Ovary (tissue), 7 donors: ENCODE measurements at regions not wholly inside any gene's neighbourhood (a gene's known extent, or its start where the extent isn't known, plus 50 kb on each side); places are given as distances from the start of the nearest gene placed in this dataset.

Experiments
- DNase-seq, 5 donors: peaks; one replicate each; pipeline ENCODE4 v3.0.0-alpha.2; 2019 to 2020
- H3K27ac ChIP-seq, 2 donors: fragments of 200-600 bp; one replicate each; pipeline versions ENCODE4 v1.5.1 to v1.8.0; 2019 to 2022
- H3K27me3 ChIP-seq: fragments of 200-600 bp; one replicate; pipeline ENCODE4 v1.8.0; 2022
- H3K36me3 ChIP-seq: fragments of 200-600 bp; sonication (generic); one replicate; pipeline ENCODE4 v1.5.1; 2019
- H3K4me1 ChIP-seq: one replicate; pipeline ENCODE4 v1.8.1; 2013; ENCODE audit warnings: mild to moderate bottlenecking, moderate library complexity; ENCODE audit not compliant: insufficient read depth
- H3K4me3 ChIP-seq: fragments of 200-600 bp; sonication (generic); one replicate; pipeline ENCODE4 v1.5.1; 2017
- H3K9me3 ChIP-seq, 2 donors: fragments of 200-600 bp in 1 of 2; sonication (generic) in 1 of 2; one replicate each; pipeline versions ENCODE4 v1.5.1 to v1.8.1; 2013 to 2019; ENCODE audit warnings: mild to moderate bottlenecking in 1 of 2, moderate library complexity in 1 of 2
- EP300 ChIP-seq: sonication (generic); formaldehyde crosslinking; IDR thresholded peaks from one replicate; pipeline ENCODE4 v1.6.1; 2017; ENCODE audit warnings: antibody characterized with exemption
- POLR2A ChIP-seq: fragments of 450-650 bp; IDR thresholded peaks from one replicate; pipeline ENCODE4 v1.6.1; 2017; ENCODE audit warnings: antibody characterized with exemption, mild to moderate bottlenecking, moderate library complexity
- WGBS, 3 donors: extraction: QIAGEN DNeasy Blood & Tissue Kit in 1 of 3; methylation state at CpG; one replicate each; pipeline versions ENCODE4 v1.1.5 to v1.1.7; 2013 to 2017; 5-methylcytosine and 5-hydroxymethylcytosine counted together
- intact Hi-C, 4 donors: fragments of 100-400 bp; cut with DNase I; formaldehyde crosslinking; loops; one replicate each; pipeline versions ENCODE4 v1.11.0 to v1.15.1; 2022 to 2023
- TF ChIP-seq, protein P1 (sequence below), 3 donors: fragments of 450-650 bp in 2 of 3; fragments of 200-600 bp in 1 of 3; IDR thresholded peaks; one replicate each; pipeline versions ENCODE4 v1.5.1 to v1.8.0; 2016 to 2022; ENCODE audit warnings: antibody characterized with exemption in 3 of 3, mild to moderate bottlenecking in 1 of 3
- donor health status: DM: no; HTN: no; CAD: no; lungs with moderate emphysema.
- donor health status: DM: no; HTN: no; CAD: no.
- donor health status: Bipolar disorder and iron deficiency.
- donor health status: DM: no; HTN: no; CAD: no.
- donor health status: DM: yes; HTN: yes; CAD: no.

DNA sequence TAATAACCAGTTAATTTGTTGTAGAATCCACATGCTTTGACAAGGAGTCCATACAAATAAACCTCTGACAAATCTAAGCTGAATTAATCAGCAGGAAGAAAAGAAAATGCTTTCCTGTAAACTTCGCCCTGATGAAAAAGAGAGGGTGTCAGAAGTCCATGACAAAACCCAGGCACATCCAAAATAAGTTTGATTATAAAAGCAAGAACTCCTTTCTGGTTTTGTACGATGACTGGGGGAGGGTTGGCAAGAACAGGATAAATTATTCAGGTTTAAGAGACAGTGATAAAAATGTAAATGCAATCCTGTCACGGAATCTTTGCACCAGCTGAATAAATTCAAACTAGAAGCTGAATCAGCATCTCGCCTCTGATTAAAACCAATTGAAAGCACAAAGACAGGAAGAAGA, 469.2 kb upstream of the TNP1 start:
- peaks cover 10% of the 10 kb centered on the region for H3K4me1 ChIP-seq
- intact Hi-C loops = loop anchor here in 1 of 4 donors (10.0 kb wide), 1 partner anchor 64 kb away; no protein-coding TSS in a partner anchor

DNA sequence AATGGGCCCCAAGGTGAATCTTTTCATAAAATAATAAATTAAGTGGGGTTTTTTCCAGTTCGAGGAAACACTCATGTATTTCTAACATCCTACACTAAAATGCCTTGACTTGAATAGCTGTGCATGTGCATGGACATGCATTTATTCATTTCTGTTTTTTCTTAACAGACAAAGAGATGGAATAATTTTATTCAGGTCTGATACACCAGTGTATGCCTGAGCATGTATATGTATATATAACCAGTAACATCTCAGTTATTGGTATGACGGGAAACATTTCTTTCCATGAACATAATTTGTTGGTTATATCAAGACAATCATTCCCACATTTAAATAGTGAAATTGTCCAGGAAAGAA, 468.7 kb upstream of the TNP1 start:
- no peak overlapping the region for H3K27ac ChIP-seq
- H3K36me3 ChIP-seq = no peaks in the 10 kb centered on the region
- no peak overlapping the region for H3K4me3 ChIP-seq
- no peaks in the 10 kb centered on the region for H3K27me3 ChIP-seq
- WGBS, 3 donors = 77 to 86% (median 86%) methylated on average over 2 of the region's 2 CpGs
- TF ChIP-seq POLR2A (no peak), EP300 (no peak)
- TF ChIP-seq, protein P1, sequence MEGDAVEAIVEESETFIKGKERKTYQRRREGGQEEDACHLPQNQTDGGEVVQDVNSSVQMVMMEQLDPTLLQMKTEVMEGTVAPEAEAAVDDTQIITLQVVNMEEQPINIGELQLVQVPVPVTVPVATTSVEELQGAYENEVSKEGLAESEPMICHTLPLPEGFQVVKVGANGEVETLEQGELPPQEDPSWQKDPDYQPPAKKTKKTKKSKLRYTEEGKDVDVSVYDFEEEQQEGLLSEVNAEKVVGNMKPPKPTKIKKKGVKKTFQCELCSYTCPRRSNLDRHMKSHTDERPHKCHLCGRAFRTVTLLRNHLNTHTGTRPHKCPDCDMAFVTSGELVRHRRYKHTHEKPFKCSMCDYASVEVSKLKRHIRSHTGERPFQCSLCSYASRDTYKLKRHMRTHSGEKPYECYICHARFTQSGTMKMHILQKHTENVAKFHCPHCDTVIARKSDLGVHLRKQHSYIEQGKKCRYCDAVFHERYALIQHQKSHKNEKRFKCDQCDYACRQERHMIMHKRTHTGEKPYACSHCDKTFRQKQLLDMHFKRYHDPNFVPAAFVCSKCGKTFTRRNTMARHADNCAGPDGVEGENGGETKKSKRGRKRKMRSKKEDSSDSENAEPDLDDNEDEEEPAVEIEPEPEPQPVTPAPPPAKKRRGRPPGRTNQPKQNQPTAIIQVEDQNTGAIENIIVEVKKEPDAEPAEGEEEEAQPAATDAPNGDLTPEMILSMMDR (IDR thresholded peaks at IDR 0.05) = no peak
- H3K4me1 ChIP-seq = peaks cover 10% of the 10 kb centered on the region
- intact Hi-C loops = loop anchor here in 1 of 4 donors (10.0 kb wide), 1 partner anchor 64 kb away; no protein-coding TSS in a partner anchor
- H3K9me3 ChIP-seq = no peaks in the 10 kb centered on the region
- no peak for DNase-seq

More for the DNA sequence above, 469.2 kb upstream of the TNP1 start:
- Histone ChIP-seq H3K36me3 (no peaks in the 10 kb centered on the region), H3K27ac (no peak overlapping the region), H3K27me3 (no peaks in the 10 kb centered on the region), H3K9me3 (no peaks in the 10 kb centered on the region), H3K4me3 (no peak overlapping the region)
- 26 to 31% (median 27%) methylated on average over 4 of the region's 4 CpGs for WGBS, 3 donors
- no peak for DNase-seq
- no peak for TF ChIP-seq POLR2A

DNA sequence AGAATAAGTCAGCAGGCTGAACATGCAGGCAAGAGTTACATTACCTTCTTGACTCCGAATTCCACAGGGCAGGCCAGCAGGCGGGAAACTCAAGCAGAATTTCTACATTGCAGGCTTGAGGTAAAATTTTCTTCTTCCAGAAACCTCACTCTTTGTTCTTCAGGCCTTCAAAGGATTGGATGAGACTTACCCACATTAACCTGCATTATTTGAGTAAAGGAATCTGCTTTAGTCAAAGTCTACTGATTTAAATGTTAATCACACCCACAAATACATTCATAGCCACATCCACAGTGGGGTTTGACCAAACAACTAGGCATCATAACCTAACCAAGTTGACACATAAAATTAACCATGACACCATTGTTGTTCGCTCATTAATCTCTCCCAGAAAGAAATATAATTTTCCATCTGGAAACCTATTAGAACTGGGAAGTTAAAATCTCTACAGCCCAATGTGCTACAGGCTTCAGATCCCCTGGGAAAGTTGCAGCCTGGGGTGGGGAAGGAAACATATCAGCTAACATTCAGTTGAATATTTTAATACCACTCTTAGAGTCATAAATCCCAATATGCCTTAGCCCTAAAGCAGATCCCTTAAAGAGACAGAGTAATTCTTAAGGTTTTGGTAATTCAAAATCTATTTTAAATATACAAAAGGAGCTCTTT, 468.2 kb upstream of the TNP1 start:
- intact Hi-C loops = loop anchor here in 1 of 4 donors (10.0 kb wide), 1 partner anchor 63 kb away; no protein-coding TSS in a partner anchor
- Histone ChIP-seq H3K4me1 (peaks cover 10% of the 10 kb centered on the region), H3K27me3 (no peaks in the 10 kb centered on the region), H3K27ac (no peak overlapping the region), H3K4me3 (no peak overlapping the region), H3K36me3 (no peaks in the 10 kb centered on the region), H3K9me3 (no peaks in the 10 kb centered on the region)
- DNase-seq = no peak
- no peak for TF ChIP-seq EP300
- no peak for TF ChIP-seq POLR2A
- TF ChIP-seq, protein P1 (IDR thresholded peaks at IDR 0.05) = no peak
- WGBS, 3 donors = 90 to 96% (median 90%) methylated on average over 3 of the region's 3 CpGs

DNA sequence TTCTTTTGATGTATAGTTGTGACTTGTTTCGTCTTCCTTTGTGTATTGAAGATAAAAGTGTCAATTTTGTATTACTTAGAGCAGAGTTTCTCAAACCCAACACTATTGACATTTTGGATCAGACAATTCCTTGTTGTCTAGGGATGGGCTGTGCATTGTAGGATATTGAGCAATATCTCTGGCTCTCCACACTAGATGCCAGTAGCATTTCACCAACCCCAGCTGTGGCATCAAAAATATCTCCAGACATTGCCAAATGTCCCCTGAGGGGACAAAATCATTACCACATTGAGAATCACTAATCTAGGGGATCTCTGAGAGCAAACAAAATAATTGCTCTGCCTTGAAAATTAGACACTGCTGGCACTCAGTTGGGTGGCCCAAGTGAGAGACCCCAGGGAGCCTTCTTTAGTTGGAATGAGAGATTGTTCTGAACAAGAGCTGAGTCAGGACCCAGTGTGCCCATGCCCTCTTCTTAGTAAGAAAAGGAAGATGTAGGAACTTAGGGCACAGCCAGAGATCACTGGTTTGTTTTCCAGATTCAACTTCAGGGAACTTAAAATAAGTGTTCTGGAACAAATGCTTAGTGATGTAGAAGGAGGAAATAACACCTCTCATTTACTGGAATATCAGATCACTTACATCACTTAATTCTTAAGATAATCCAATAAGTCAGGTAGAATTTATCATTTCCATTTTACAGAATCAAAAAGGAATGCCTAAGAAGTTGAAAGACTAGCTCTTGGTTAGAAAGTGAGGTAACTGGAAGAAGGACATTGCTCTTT, 466.6 kb upstream of the TNP1 start:
- Histone ChIP-seq H3K27ac (no peak overlapping the region), H3K36me3 (no peaks in the 10 kb centered on the region), H3K4me1 (peaks cover 4% of the 10 kb centered on the region), H3K4me3 (no peak overlapping the region), H3K27me3 (no peaks in the 10 kb centered on the region), H3K9me3 (no peaks in the 10 kb centered on the region)
- DNase-seq = no peak
- 92 to 96% (median 96%) methylated on average over 1 of the region's 1 CpG for WGBS, 3 donors
- intact Hi-C loops = loop anchor here in 1 of 4 donors (10.0 kb wide), 1 partner anchor 62 kb away; no protein-coding TSS in a partner anchor
- no peak for TF ChIP-seq POLR2A
- TF ChIP-seq, protein P1 (IDR thresholded peaks at IDR 0.05) = no peak
- no peak for TF ChIP-seq EP300

DNA sequence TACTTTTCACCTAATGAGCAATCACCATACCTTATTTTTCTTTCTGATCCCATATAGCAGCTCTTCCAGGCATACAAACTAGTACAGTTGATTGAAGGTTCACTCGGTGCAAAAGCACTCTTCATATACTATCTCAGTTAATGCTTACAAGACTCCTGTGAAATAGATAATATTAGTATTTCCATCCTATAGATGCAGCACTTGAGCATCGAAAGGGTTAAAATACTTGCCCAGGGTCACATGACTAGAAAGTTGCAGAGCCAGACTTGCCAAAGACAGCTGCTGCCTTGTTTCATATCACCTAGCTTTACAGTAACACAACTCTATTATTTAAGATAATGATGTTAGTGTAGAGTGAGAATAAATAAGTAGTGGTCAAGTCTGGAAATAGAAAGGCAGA, 466.0 kb upstream of the TNP1 start:
- H3K27me3 ChIP-seq = no peaks in the 10 kb centered on the region
- intact Hi-C loops = loop anchor here in 1 of 4 donors (10.0 kb wide), 1 partner anchor 61 kb away; no protein-coding TSS in a partner anchor
- no peaks in the 10 kb centered on the region for H3K4me1 ChIP-seq
- no peak for DNase-seq
- 83 to 90% (median 85%) methylated on average over 2 of the region's 2 CpGs for WGBS, 3 donors
- H3K36me3 ChIP-seq = no peaks in the 10 kb centered on the region
- H3K9me3 ChIP-seq = no peaks in the 10 kb centered on the region
- H3K27ac ChIP-seq = no peak overlapping the region
- TF ChIP-seq POLR2A (no peak), EP300 (no peak)
- TF ChIP-seq, protein P1 (IDR thresholded peaks at IDR 0.05) = no peak
- H3K4me3 ChIP-seq = no peak overlapping the region
